Choroid plexus epithelial cell (primary cell): ENCODE measurements at regions not wholly inside any gene's neighbourhood (a gene's known extent, or its start where the extent isn't known, plus 50 kb on each side); places are given as distances from the start of the nearest gene placed in this dataset.

Source experiments
- DNase-seq: peaks from one replicate; pipeline ENCODE4 v3.0.0-alpha.2; 2010; ENCODE audit warnings: low read depth
- H3K4me3 ChIP-seq: 2 replicates; pipeline ENCODE4 v1.5.1; 2011; ENCODE audit warnings: low read depth, mild to moderate bottlenecking, control low read depth, low read length, moderate library complexity
- TF ChIP-seq, protein P1 (sequence below): conservative IDR thresholded peaks from 2 replicates; pipeline ENCODE4 v1.5.1; 2011; ENCODE audit warnings: low read depth, mild to moderate bottlenecking, control low read depth, inconsistent platforms, low read length, moderate library complexity

GRCh38 chr21:14751602-14752344 is 205.7 kb upstream of the SAMSN1 start:
- no peak for DNase-seq
- no peak overlapping the region for H3K4me3 ChIP-seq
- TF ChIP-seq, protein P1, sequence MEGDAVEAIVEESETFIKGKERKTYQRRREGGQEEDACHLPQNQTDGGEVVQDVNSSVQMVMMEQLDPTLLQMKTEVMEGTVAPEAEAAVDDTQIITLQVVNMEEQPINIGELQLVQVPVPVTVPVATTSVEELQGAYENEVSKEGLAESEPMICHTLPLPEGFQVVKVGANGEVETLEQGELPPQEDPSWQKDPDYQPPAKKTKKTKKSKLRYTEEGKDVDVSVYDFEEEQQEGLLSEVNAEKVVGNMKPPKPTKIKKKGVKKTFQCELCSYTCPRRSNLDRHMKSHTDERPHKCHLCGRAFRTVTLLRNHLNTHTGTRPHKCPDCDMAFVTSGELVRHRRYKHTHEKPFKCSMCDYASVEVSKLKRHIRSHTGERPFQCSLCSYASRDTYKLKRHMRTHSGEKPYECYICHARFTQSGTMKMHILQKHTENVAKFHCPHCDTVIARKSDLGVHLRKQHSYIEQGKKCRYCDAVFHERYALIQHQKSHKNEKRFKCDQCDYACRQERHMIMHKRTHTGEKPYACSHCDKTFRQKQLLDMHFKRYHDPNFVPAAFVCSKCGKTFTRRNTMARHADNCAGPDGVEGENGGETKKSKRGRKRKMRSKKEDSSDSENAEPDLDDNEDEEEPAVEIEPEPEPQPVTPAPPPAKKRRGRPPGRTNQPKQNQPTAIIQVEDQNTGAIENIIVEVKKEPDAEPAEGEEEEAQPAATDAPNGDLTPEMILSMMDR, result no peak

DNA sequence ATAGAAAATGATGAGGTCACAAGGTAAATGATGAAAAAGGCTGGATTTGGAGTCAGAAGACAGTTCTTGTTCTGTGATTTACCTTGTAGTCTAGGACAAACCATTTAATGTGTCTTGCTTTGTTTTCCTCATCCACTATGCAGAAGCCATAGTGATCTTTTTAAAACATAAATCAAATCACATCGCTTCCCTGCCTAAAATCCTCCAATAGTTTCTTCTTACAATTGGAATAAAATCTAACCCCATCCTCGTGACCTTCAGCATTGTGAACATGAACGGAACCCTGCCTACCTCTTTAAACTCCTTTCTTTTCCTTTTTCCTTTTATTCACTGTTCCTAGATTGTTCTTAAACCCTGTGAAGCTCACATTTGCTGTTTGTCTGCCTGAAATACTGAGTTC is 204.9 kb upstream of the SAMSN1 start:
- TF ChIP-seq, protein P1, result no peak
- no peak for DNase-seq
- H3K4me3 ChIP-seq, result no peak overlapping the region

DNA sequence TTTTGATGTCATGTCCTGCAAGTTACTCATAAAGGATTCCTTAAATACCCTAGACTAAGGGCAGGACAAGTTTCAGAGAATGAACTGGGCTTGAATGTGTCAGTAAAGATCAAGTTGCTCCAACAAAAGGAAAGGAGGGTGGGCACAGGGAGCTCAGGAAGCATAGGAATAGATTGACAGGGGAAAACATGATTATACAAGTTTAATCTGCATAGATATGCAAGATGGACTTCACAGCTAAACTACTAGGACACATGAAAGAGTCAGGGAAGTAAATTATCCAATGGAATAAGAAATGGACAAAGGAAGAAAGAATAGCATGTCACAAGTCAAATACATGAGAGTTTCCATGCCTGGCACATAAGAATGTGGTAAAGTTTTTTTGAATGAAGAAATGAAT is 203.9 kb upstream of the SAMSN1 start:
- TF ChIP-seq, protein P1, result no peak

DNA sequence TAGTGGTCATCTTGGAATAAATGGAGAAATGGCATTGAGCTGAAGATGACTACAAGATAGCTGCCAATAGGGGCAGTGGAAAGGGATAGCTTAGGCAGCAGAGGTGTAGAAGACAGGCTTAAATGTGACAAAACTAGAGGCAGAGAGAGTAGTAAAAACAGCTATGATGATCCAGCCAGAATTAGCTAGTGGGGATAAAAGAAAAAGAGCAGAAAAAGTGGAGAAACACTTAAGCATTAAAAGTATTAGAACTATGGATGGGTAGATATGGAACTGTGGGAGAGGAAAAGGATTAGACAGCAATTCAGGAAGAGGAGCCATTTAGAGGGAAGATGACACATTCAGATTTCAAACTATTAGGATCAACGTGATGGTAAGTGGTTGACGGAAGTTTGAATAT is 202.5 kb upstream of the SAMSN1 start:
- H3K4me3 ChIP-seq, result no peak overlapping the region
- DNase-seq, result no peak
- TF ChIP-seq, protein P1, result no peak

More for the DNA sequence above, 203.9 kb upstream of the SAMSN1 start:
- no peak for DNase-seq
- H3K4me3 ChIP-seq, result no peak overlapping the region

DNA sequence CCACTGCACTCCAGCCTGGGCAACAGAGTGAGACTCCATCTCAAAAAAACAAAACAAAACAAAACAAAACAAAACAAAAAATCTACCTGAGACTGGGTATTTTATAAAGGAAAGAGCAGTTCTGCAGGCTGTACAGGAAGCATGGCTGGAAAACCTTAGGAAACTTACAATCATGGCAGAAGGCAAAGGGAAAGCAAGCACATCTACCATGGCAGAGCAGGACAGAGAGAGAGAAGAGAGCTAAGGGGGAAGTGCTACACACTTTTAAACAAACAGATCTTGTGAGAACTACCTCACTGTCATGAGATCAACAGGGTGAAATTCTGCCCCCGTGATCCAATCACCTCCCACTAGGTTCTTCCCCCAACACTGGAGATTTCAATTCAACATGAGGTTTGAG is 198.3 kb upstream of the SAMSN1 start:
- TF ChIP-seq, protein P1, result no peak
- no peak overlapping the region for H3K4me3 ChIP-seq
- DNase-seq, result no peak

- peak; percentile 53 for DNase-seq
- TF ChIP-seq, protein P1, result no peak
- no peak overlapping the region for H3K4me3 ChIP-seq
Measured at GRCh38 chr21:14742119-14742518, 196.0 kb upstream of the SAMSN1 start.

DNA sequence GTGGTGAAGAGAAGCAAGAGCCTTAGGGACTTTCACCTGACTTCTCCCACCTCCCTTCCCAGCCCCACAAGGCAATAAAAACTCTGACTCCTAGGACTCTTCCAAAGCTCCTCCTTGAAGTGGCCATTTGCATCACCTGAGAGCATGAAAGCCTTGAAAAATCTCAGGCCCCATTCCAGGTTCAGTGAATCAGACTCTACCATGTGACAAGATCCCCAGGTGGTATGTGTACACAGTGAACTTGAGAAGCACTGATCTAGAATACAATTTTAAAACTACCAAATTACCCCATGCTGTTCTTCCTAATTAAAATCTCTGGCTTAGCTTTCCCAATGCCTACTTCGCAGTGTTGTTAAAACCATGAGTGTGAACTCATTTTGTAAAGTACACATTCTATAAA is 195.1 kb upstream of the SAMSN1 start:
- TF ChIP-seq, protein P1, result no peak
- H3K4me3 ChIP-seq, result no peak overlapping the region
- peak; percentile 59 for DNase-seq
